Heart left ventricle (tissue), 16 donors: ENCODE measurements at regions not wholly inside any gene's neighbourhood (a gene's known extent, or its start where the extent isn't known, plus 50 kb on each side); places are given as distances from the start of the nearest gene placed in this dataset.

Source experiments
- ATAC-seq, 4 donors: fragments of 200-7000 bp; cut with Tn5 transposase; one replicate each; pipeline ENCODE4 v1.9.1; 2020 to 2022; ENCODE audit warnings: moderate library complexity in 4 of 4, mild to moderate bottlenecking in 3 of 4, moderate number of reproducible peaks in 1 of 4
- DNase-seq, 5 donors: peaks; one replicate each; pipeline ENCODE4 v3.0.0-alpha.2; 2020
- H3K27ac ChIP-seq, 12 donors: fragments of 200-600 bp; sonication (generic) in 4 of 12; one replicate each; pipeline versions ENCODE4 v1.5.0 to v1.8.0; 2016 to 2022; ENCODE audit warnings: mild to moderate bottlenecking in 2 of 12
- H3K27me3 ChIP-seq, 9 donors: fragments of 200-600 bp; sonication (generic) in 2 of 9; one replicate each; pipeline versions ENCODE4 v1.5.1 to v1.8.0; 2016 to 2022; ENCODE audit warnings: mild to moderate bottlenecking in 3 of 9
- H3K36me3 ChIP-seq, 9 donors: fragments of 200-600 bp; sonication (generic) in 2 of 9; one replicate each; pipeline versions ENCODE4 v1.5.0 to v1.8.0; 2018 to 2022; ENCODE audit warnings: mild to moderate bottlenecking in 2 of 9
- H3K4me1 ChIP-seq, 12 donors: fragments of 200-600 bp; sonication (generic) in 4 of 12; one replicate each; pipeline versions ENCODE4 v1.5.0 to v1.8.0; 2016 to 2022; ENCODE audit warnings: mild to moderate bottlenecking in 3 of 12
- H3K4me3 ChIP-seq, 12 donors: fragments of 200-600 bp; sonication (generic) in 4 of 12; one replicate each; pipeline versions ENCODE4 v1.5.0 to v1.8.0; 2017 to 2022; ENCODE audit warnings: mild to moderate bottlenecking in 9 of 12, moderate library complexity in 4 of 12
- H3K9me3 ChIP-seq, 12 donors: fragments of 200-600 bp; sonication (generic) in 4 of 12; one replicate each; pipeline versions ENCODE4 v1.5.0 to v1.8.0; 2016 to 2022; ENCODE audit warnings: mild to moderate bottlenecking in 1 of 12
- POLR2A ChIP-seq, 2 donors: fragments of 450-650 bp; IDR thresholded peaks; one replicate each; pipeline ENCODE4 v1.6.1; 2017; ENCODE audit warnings: antibody characterized with exemption in 2 of 2, mild to moderate bottlenecking in 2 of 2, moderate library complexity in 2 of 2
- WGBS, 4 donors: extraction: QIAGEN DNeasy Blood & Tissue Kit in 2 of 4; methylation state at CpG; one replicate each; pipeline versions ENCODE4 v1.1.5 to v1.1.7; 2013 to 2018; 5-methylcytosine and 5-hydroxymethylcytosine counted together
- intact Hi-C, 10 donors: fragments of 100-400 bp; cut with DNase I; formaldehyde crosslinking; loops; one replicate each; pipeline versions ENCODE4 v1.11.1 to v1.14.2; 2022
- TF ChIP-seq, protein P1 (sequence below), 12 donors: fragments of 200-600 bp; sonication (generic) in 4 of 12; IDR thresholded peaks; one replicate each; pipeline versions ENCODE4 v1.5.0 to v1.8.0; 2018 to 2022; ENCODE audit warnings: antibody characterized with exemption in 12 of 12, mild to moderate bottlenecking in 5 of 12
- donor health status: ischemic (EF 13 %, LVEDD 7.1; RV severe dilation, severe dysfunction).
- donor health status: healthy with polysubstance abuse.
- donor health status: DM: no; HTN: yes; CAD: no.
- donor health status: DM: no; HTN: no; CAD: no.
- donor health status: ischemic (EF 25% LVEDD 6.9; RV normal size, moderate dysfunction).
- donor health status: ischemic (EF 25% LVEDD 5.7; RV mildly dilated, moderate dysfunction).
- donor health status: healthy.
- donor health status: DM: yes; HTN: yes; CAD: no.
- donor health status: ischemic (EF 35%, LVEDD 5.7; RV mildly dilated, moderate dysfunction).
- donor health status: nonischemic (EF 11% LVEDD 7.7; RV severe dilation, severe dysfunction).
- donor health status: DM: yes; HTN: yes; CAD: no.
- donor health status: PGD.
- donor health status: ischemic (EF 29% LVEDD 5.4; RV normal size, mild dysfunction).
- donor health status: nonischemic (EF 23%, LVEDD 6.1; RV moderate dilation, normal function).

DNA sequence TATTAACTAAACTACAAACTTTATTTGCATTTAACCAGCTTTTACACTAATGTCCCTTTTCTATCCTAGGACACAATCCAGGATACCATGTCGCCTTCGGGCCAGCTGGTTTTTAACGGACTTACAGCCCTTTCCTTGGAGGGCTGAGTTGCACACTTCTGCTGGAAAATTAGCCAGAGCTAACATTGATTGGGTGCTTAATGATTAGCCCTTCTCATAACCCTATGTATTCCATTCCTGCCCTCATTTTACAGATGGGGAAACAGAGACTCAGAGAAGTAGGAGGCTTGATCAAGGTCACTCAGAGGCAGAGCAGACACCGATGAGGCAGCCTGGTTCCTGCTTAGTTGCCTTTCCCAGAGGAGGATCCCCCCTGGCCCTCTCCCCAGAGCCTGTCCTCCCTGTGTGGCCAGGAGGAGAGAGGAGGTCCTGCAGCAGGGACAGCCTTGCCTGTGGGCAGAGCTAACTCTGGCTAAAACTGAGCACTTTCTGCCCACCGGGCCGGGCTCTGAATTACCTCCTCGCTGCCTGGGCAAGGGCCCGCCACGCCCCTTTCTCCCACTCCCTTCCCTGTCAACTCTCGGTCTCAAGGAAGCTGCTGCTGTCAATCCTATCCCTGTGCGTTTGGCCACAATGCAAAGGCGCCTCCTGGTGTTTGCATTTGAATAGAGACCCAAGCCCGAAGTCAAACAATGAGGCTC lies 59.6 kb upstream of the PAX6 start:
- intact Hi-C loops, result loop anchor here in 9 of 10 donors (2.0 to 10.0 kb wide), 11 partner anchors 56 to 763 kb away; partner anchors contain the start of gene PAX6 (in 1 of the 9)
- Histone ChIP-seq H3K27ac (no peak overlapping the region), H3K4me1 (peaks cover 0 to 5% (median 0%) of the 10 kb centered on the region in 12 donors), H3K36me3 (no peaks in the 10 kb centered on the region), H3K27me3 (peaks cover 0 to 55% (median 6%) of the 10 kb centered on the region in 9 donors), H3K9me3 (no peaks in the 10 kb centered on the region), H3K4me3 (no peak overlapping the region)
- no peak for TF ChIP-seq POLR2A (IDR thresholded peaks at IDR 0.05)
- TF ChIP-seq, protein P1, sequence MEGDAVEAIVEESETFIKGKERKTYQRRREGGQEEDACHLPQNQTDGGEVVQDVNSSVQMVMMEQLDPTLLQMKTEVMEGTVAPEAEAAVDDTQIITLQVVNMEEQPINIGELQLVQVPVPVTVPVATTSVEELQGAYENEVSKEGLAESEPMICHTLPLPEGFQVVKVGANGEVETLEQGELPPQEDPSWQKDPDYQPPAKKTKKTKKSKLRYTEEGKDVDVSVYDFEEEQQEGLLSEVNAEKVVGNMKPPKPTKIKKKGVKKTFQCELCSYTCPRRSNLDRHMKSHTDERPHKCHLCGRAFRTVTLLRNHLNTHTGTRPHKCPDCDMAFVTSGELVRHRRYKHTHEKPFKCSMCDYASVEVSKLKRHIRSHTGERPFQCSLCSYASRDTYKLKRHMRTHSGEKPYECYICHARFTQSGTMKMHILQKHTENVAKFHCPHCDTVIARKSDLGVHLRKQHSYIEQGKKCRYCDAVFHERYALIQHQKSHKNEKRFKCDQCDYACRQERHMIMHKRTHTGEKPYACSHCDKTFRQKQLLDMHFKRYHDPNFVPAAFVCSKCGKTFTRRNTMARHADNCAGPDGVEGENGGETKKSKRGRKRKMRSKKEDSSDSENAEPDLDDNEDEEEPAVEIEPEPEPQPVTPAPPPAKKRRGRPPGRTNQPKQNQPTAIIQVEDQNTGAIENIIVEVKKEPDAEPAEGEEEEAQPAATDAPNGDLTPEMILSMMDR (IDR thresholded peaks at IDR 0.05), result peak; percentile 39 to 71 (median 62)
- 15 to 22% (median 16%) methylated on average over 12 to 13 of the region's 13 CpGs for WGBS, 4 donors
- DNase-seq (peak in 4 of 5 donors; percentile 13 to 39 (median 34)), ATAC-seq (peak in 3 of 4 donors; percentile 45 to 67 (median 50))

DNA sequence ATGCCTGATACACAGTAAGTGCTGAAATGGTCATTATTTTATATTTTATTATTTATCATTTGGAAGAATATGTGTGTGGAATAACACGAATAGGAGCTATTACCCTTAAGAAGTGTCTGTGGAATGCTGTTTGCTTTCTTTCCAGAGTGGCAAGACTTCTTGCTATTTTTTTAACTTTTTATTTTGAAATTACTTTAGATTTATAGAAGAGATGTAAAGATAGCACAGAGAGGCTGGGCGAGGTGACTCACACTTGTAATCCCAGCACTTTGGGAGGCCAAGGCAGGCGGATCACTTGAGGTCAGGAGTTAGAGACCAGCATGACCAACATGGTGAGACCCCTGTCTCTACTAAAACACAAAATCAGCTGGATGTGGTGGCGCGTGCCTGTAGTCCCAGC lies 58.9 kb upstream of the PAX6 start:
- TF ChIP-seq POLR2A (IDR thresholded peaks at IDR 0.05), result no peak
- TF ChIP-seq, protein P1 (IDR thresholded peaks at IDR 0.05), result no peak
- no peak for DNase-seq
- Histone ChIP-seq H3K27ac (no peak overlapping the region), H3K36me3 (no peaks in the 10 kb centered on the region), H3K9me3 (no peaks in the 10 kb centered on the region), H3K4me1 (peaks cover 0 to 5% (median 0%) of the 10 kb centered on the region in 12 donors), H3K4me3 (no peak overlapping the region), H3K27me3 (peaks cover 0 to 55% (median 6%) of the 10 kb centered on the region in 9 donors)
- intact Hi-C loops, result loop anchor here in 9 of 10 donors (2.0 to 10.0 kb wide), 11 partner anchors 55 to 763 kb away; partner anchors contain the start of gene PAX6 (in 1 of the 9)
- WGBS, 4 donors, result 81 to 90% (median 88%) methylated on average over 5 of the region's 5 CpGs
- no peak for ATAC-seq

DNA sequence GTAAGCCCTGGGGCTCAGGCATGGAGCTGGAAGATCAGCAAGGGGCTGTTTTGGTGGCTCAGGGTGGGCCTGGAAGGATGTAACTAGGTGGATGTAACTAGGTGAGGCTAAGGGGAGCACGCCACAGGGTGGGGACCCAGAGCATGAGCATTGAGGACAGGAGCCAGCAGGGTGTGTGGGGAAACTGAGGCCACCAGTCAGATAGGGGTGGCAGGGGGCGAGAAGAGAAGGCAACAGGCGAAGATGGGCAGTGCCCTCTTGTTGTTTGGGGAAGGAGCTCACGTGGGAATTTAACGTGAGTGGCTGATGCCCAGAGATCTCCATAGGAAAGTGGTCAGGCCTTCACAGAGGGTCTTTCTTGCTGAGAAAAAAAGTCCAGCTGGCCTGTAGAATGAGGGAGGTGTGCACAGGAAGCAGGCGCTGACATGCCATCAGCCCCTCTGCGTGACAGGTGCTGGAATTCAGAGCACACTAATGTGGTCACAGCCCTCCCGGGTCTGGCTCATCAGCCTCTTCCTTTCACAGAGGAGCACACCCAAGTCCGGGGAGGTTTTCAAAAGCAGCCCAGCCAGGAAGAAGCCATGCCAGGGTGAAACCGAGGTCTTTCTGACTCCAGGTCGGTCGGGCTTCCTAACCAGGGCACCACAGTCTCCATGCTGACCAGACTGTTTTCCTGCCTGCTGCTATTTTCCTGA lies 54.6 kb upstream of the PAX6 start:
- TF ChIP-seq POLR2A (IDR thresholded peaks at IDR 0.05), result no peak
- peaks cover 0 to 2% (median 0%) of the 10 kb centered on the region in 12 donors for H3K4me1 ChIP-seq
- DNase-seq, result no peak
- 66 to 83% (median 70%) methylated on average over 12 of the region's 12 CpGs for WGBS, 4 donors
- H3K4me3 ChIP-seq, result no peak overlapping the region
- ATAC-seq, result no peak
- no peaks in the 10 kb centered on the region for H3K36me3 ChIP-seq
- no peaks in the 10 kb centered on the region for H3K9me3 ChIP-seq
- intact Hi-C loops, result loop anchor here in 2 of 10 donors (10.0 kb wide), 2 partner anchors 381 to 621 kb away; no protein-coding TSS in a partner anchor
- no peak overlapping the region for H3K27ac ChIP-seq
- peaks cover 0 to 47% (median 2%) of the 10 kb centered on the region in 9 donors for H3K27me3 ChIP-seq

DNA sequence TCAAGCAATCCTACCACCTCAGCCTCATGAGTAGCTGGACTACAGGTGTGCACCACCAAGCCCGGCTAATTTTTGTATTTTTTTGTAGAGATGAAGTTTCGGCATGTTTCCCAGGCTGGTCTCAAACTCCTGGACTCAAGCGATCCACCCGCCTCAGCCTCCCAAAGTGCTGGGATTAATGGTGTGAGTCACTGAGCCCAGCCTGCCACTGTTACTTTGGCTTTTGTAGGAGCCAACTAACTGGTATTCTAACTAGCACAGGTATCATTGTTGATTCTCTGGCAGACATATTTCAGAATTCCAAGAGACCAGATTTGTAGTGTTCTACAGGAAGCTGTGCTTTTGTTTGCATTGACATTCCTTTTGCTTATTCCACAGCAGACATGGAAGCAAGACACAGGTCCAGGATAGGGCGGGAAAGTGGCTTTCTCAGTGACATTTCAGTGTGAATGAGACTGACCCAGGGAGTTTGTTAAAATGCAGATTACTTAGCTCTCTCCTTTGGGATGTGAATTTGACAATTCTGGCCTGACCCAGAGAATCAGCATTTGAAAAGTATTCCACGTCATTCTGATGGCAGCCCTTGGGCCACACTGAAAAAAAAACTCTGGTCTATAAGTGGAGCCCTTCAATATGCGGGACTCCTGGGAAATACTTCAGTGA lies 52.2 kb upstream of the PAX6 start:
- H3K4me3 ChIP-seq, result no peak overlapping the region
- intact Hi-C loops, result loop anchor here in 2 of 10 donors (10.0 kb wide), 2 partner anchors 378 to 618 kb away; no protein-coding TSS in a partner anchor
- TF ChIP-seq, protein P1 (IDR thresholded peaks at IDR 0.05), result no peak
- no peak for TF ChIP-seq POLR2A (IDR thresholded peaks at IDR 0.05)

More for the DNA sequence above, 52.2 kb upstream of the PAX6 start:
- WGBS, 4 donors, result 68 to 79% (median 75%) methylated on average over 7 of the region's 7 CpGs
- Histone ChIP-seq H3K9me3 (no peaks in the 10 kb centered on the region), H3K36me3 (no peaks in the 10 kb centered on the region), H3K27me3 (peaks cover 0 to 28% (median 0%) of the 10 kb centered on the region in 9 donors), H3K27ac (no peak overlapping the region), H3K4me1 (no peaks in the 10 kb centered on the region)
- no peak for ATAC-seq
- DNase-seq, result no peak
